ENCODE measurements at regions not wholly inside any gene's neighbourhood (a gene's known extent, or its start where the extent isn't known, plus 50 kb on each side); places are given as distances from the start of the nearest gene placed in this dataset.

GRCh38 chr2:8319219-8319618, 362.6 kb upstream of the ID2 start:
- TF ChIP-seq CTCF (IDR thresholded peaks at IDR 0.05; ENCODE audit: insufficient read depth, low read length, missing control alignments): no peak
- no peak for DNase-seq (ENCODE audit: low read depth, low spot score)
- ChIA-PET CTCF (interaction anchor here (1.0 kb wide), 1 partner anchor 18 kb away, joined by 3 read pairs; no protein-coding TSS in a partner anchor), POLR2A (interaction anchor here (1.0 kb wide), 1 partner anchor 362 kb away, joined by 4 read pairs; the partner anchor contains the start of gene ID2)
- no peak overlapping the region for H3K4me3 ChIP-seq (ENCODE audit: low read depth, low read length)

GRCh38 chr2:8320311-8321066, 361.4 kb upstream of the ID2 start:
- H3K4me3 ChIP-seq (ENCODE audit: low read depth, low read length): no peak overlapping the region
- TF ChIP-seq CTCF (IDR thresholded peaks at IDR 0.05; ENCODE audit: insufficient read depth, low read length, missing control alignments): no peak
- POLR2A ChIA-PET: no interaction called here
- no peak for DNase-seq (ENCODE audit: low read depth, low spot score)
- CTCF ChIA-PET: no interaction called here

- H3K4me3 ChIP-seq (ENCODE audit: low read depth, low read length): no peak overlapping the region
- ChIA-PET CTCF (no interaction called here), POLR2A (no interaction called here)
- no peak for TF ChIP-seq CTCF (IDR thresholded peaks at IDR 0.05; ENCODE audit: insufficient read depth, low read length, missing control alignments)
- no peak for DNase-seq (ENCODE audit: low read depth, low spot score)
These were observed 359.2 kb upstream of the ID2 start for GRCh38 chr2:8322634-8323033.

- ChIA-PET CTCF (interaction anchor here (1.0 kb wide), 1 partner anchor 10 kb away, joined by 6 read pairs; no protein-coding TSS in a partner anchor), POLR2A (interaction anchor here (0.7 kb wide), 1 partner anchor 310 kb away, joined by 3 read pairs; no protein-coding TSS in a partner anchor)
- DNase-seq (ENCODE audit: low read depth, low spot score): no peak
- H3K4me3 ChIP-seq (ENCODE audit: low read depth, low read length): no peak overlapping the region
- TF ChIP-seq CTCF (IDR thresholded peaks at IDR 0.05; ENCODE audit: insufficient read depth, low read length, missing control alignments): no peak
These were observed 357.5 kb upstream of the ID2 start for GRCh38 chr2:8324164-8324856.

- POLR2A ChIA-PET: interaction anchor here (0.7 kb wide), 1 partner anchor 309 kb away, joined by 3 read pairs; no protein-coding TSS in a partner anchor
- no peak overlapping the region for H3K4me3 ChIP-seq (ENCODE audit: low read depth, low read length)
- DNase-seq (ENCODE audit: low read depth, low spot score): no peak
- CTCF ChIA-PET: interaction anchor here (1.0 kb wide), 1 partner anchor 11 kb away, joined by 6 read pairs; no protein-coding TSS in a partner anchor
- TF ChIP-seq CTCF (IDR thresholded peaks at IDR 0.05; ENCODE audit: insufficient read depth, low read length, missing control alignments): no peak
These were observed 357.0 kb upstream of the ID2 start for GRCh38 chr2:8324901-8325300.
